GM12878 (cell line): ENCODE measurements at regions not wholly inside any gene's neighbourhood (a gene's known extent, or its start where the extent isn't known, plus 50 kb on each side); places are given as distances from the start of the nearest gene placed in this dataset.

Experiments used
- ATAC-seq: fragments of 200-7000 bp; cut with Tn5 transposase; 3 replicates; pipeline ENCODE4 v1.9.1; 2020; ENCODE audit warnings: mild to moderate bottlenecking, moderate library complexity
- BruUV-seq: library from RNA; stranded (reverse); fragments of 400-500 nt; replicated peaks from 2 replicates; lab custom pipeline; 2021; lab: Mats Ljungman, UMichigan
- CTCF ChIA-PET: fragments of 300-600 bp; sonication (Branson Sonifier 250); formaldehyde crosslinking; extraction: SDS; loops from one replicate; lab custom pipeline; 2021; ENCODE audit warnings: inconsistent platforms; lab: Yijun Ruan, JAX
- POLR2A ChIA-PET: fragments of 350-600 bp; formaldehyde crosslinking; extraction: SDS; loops from one replicate; lab custom pipeline; 2021; ENCODE audit warnings: inconsistent platforms; lab: Charles Lee
- RAD21 ChIA-PET: fragments of 300-600 bp; sonication (Branson Sonifier 250); formaldehyde crosslinking; loops from one replicate; lab custom pipeline; 2023; ENCODE audit warnings: antibody characterized with exemption; ENCODE audit not compliant: unreplicated experiment; lab: Charles Lee
- SMC1A ChIA-PET: fragments of 300-600 bp; sonication (Branson Sonifier 250); formaldehyde crosslinking; loops from one replicate; lab custom pipeline; 2023; ENCODE audit not compliant: unreplicated experiment, uncharacterized antibody; lab: Charles Lee
- DNase-seq: peaks from one replicate; pipeline ENCODE4 v3.0.0-alpha.2; 2011; ENCODE audit warnings: low read depth, low spot score
- FAIRE-seq: peaks from 3 replicates; lab custom pipeline; 2011; peaks lifted over from hg19 to GRCh38; lab: Jason Lieb, UNC
- H2AFZ ChIP-seq: 2 replicates; pipeline ENCODE4 v1.6.0; 2011; ENCODE audit warnings: low read depth, low read length, control low read depth; ENCODE audit not compliant: control insufficient read depth
- H3K27ac ChIP-seq: 2 replicates; pipeline ENCODE4 v1.5.1; 2011; ENCODE audit warnings: control low read depth; ENCODE audit not compliant: control insufficient read depth, insufficient read depth
- H3K27me3 ChIP-seq, 2 experiments: replicated peaks in 1 of 2; 2 replicates each; pipeline versions ENCODE4 v1.6.0 to v1.6.1; 2011; ENCODE audit warnings: low read length in 1 of 2; ENCODE audit not compliant: control insufficient read depth in 2 of 2, insufficient read depth in 2 of 2
- H3K36me3 ChIP-seq, 2 experiments: 2 replicates each; pipeline ENCODE4 v1.5.1; 2011; ENCODE audit warnings: low read length in 1 of 2; ENCODE audit not compliant: control insufficient read depth in 2 of 2, insufficient read depth in 2 of 2
- H3K4me1 ChIP-seq: 2 replicates; pipeline ENCODE4 v1.6.1; 2011; ENCODE audit warnings: mild to moderate bottlenecking, low read length, moderate library complexity, mixed read lengths; ENCODE audit not compliant: control insufficient read depth, insufficient read depth
- H3K4me2 ChIP-seq: 2 replicates; pipeline ENCODE4 v1.6.0; 2011; ENCODE audit warnings: control low read depth; ENCODE audit not compliant: control insufficient read depth, insufficient read depth
- H3K4me3 ChIP-seq: fragments of 200-600 bp; sonication (generic); 2 replicates; pipeline ENCODE4 v1.5.1; 2016
- H3K79me2 ChIP-seq: 2 replicates; pipeline ENCODE4 v1.6.0; 2011; ENCODE audit warnings: low read length; ENCODE audit not compliant: control insufficient read depth, insufficient read depth
- H3K9ac ChIP-seq: 2 replicates; pipeline ENCODE4 v1.8.0; 2011; ENCODE audit warnings: low read length, control low read depth, mixed read lengths; ENCODE audit not compliant: control insufficient read depth, insufficient read depth
- H3K9me3 ChIP-seq: replicated peaks from 3 replicates; pipeline ENCODE4 v1.5.1; 2011; ENCODE audit warnings: mild to moderate bottlenecking, low read length; ENCODE audit not compliant: control insufficient read depth, insufficient read depth
- H4K20me1 ChIP-seq: 2 replicates; pipeline ENCODE4 v1.6.0; 2011; ENCODE audit not compliant: control insufficient read depth, insufficient read depth
- CBFB ChIP-seq: IDR thresholded peaks from 2 replicates; pipeline ENCODE4 v1.6.1; 2016; ENCODE audit warnings: antibody characterized with exemption, low read depth
- E2F8 ChIP-seq: fragments of 450-650 bp; IDR thresholded peaks from 2 replicates; pipeline ENCODE4 v1.6.1; 2018; ENCODE audit warnings: mild to moderate bottlenecking, low read depth, moderate library complexity; ENCODE audit not compliant: partially characterized antibody
- EED ChIP-seq: sonication (generic); IDR thresholded peaks from 2 replicates; pipeline ENCODE4 v1.6.1; 2016; ENCODE audit warnings: antibody characterized with exemption, low read depth
- HDGF ChIP-seq: fragments of 450-650 bp; IDR thresholded peaks from 2 replicates; pipeline ENCODE4 v1.6.1; 2016; ENCODE audit warnings: antibody characterized with exemption
- NBN ChIP-seq: fragments of 450-650 bp; IDR thresholded peaks from 2 replicates; pipeline ENCODE4 v1.6.1; 2016
- NFIC ChIP-seq: IDR thresholded peaks from 2 replicates; pipeline ENCODE4 v1.6.1; 2012; ENCODE audit warnings: low read depth, mild to moderate bottlenecking, inconsistent platforms, low read length, moderate library complexity
- NFXL1 ChIP-seq: fragments of 450-650 bp; IDR thresholded peaks from 2 replicates; pipeline ENCODE4 v1.6.1; 2017; ENCODE audit warnings: antibody characterized with exemption, mild to moderate bottlenecking, borderline replicate concordance
- NFYB ChIP-seq: IDR thresholded peaks from 2 replicates; pipeline ENCODE4 v1.6.1; 2011; ENCODE audit warnings: low read depth, mild to moderate bottlenecking, low read length, improper control_type of control experiment, moderate library complexity; ENCODE audit not compliant: insufficient read depth
- NR2C1 ChIP-seq: fragments of 450-650 bp; IDR thresholded peaks from 2 replicates; pipeline ENCODE4 v1.6.1; 2017; ENCODE audit warnings: antibody characterized with exemption, mild to moderate bottlenecking, moderate library complexity
- RCOR1 ChIP-seq: conservative IDR thresholded peaks from 2 replicates; pipeline ENCODE4 v1.6.1; 2012; ENCODE audit warnings: low read depth, low read length, improper control_type of control experiment
- SMARCA5 ChIP-seq: fragments of 450-650 bp; IDR thresholded peaks from 2 replicates; pipeline ENCODE4 v1.6.1; 2017; ENCODE audit warnings: mild to moderate bottlenecking
- SUPT20H ChIP-seq: IDR thresholded peaks from 2 replicates; pipeline ENCODE4 v1.6.1; 2011; ENCODE audit warnings: low read depth, mild to moderate bottlenecking, low read length, moderate library complexity, borderline replicate concordance; ENCODE audit not compliant: control insufficient read depth
- TCF3 ChIP-seq: IDR thresholded peaks from 2 replicates; pipeline ENCODE4 v1.6.1; 2012; ENCODE audit warnings: low read depth, mild to moderate bottlenecking, low read length, borderline replicate concordance; ENCODE audit not compliant: insufficient read depth
- TCF7 ChIP-seq: IDR thresholded peaks from 2 replicates; pipeline ENCODE4 v1.6.1; 2014; ENCODE audit warnings: antibody characterized with exemption, borderline replicate concordance
- ZZZ3 ChIP-seq: IDR thresholded peaks from 2 replicates; pipeline ENCODE4 v1.6.1; 2011; ENCODE audit warnings: low read depth; ENCODE audit not compliant: control insufficient read depth, insufficient read length
- WGBS: methylation state at CpG from one replicate; pipeline ENCODE4 v1.1.6; 2016; ENCODE audit warnings: low lambda C conversion rate; ENCODE audit not compliant: insufficient replicate concordance, insufficient coverage; ENCODE audit errors: missing lambda C conversion rate; 5-methylcytosine and 5-hydroxymethylcytosine counted together
- in situ Hi-C: fragments of 300-500 bp; cut with MboI; formaldehyde crosslinking; loops from 9 replicates; pipeline ENCODE4 v1.14.3; 2018; ENCODE audit warnings: mixed read lengths
- intact Hi-C: fragments of 100-400 bp; cut with micrococcal nuclease; formaldehyde crosslinking; loops from one replicate; pipeline ENCODE4 v1.14.2; 2022; ENCODE audit not compliant: unreplicated experiment
- TF ChIP-seq, protein P1 (sequence below): fragments of 450-650 bp; formaldehyde crosslinking; IDR thresholded peaks from 2 replicates; pipeline ENCODE4 v1.4.0; 2020; ENCODE audit warnings: mild to moderate bottlenecking, moderate library complexity

DNA sequence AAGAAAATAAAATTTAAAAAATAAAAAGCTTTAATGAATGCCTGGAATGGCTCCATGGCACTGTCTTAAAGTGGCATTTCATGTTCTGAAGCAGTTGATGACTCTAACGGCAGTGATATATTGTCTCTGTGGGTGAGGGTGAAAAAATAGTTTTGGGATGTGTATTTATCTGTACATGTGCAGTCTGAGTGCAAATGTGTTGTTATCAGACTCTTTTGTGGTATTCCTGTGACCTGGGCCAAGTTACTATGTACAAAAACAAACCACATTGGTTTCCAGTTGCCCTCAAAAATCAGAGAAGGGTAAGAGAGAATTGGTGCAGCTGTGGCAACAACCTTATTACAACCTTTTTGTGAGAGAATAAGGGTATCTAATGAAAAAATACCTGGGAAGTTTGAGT lies 81.7 kb upstream of the CCDC91 start:
- no peak for FAIRE-seq
- TF ChIP-seq NFIC (no peak), CBFB (no peak), NR2C1 (no peak), NFYB (no peak), EED (no peak), SMARCA5 (no peak), SUPT20H (no peak), NBN (no peak), ZZZ3 (no peak), E2F8 (no peak), RCOR1 (no peak), TCF7 (no peak), HDGF (no peak), NFXL1 (no peak), TCF3 (no peak)
- TF ChIP-seq, protein P1, sequence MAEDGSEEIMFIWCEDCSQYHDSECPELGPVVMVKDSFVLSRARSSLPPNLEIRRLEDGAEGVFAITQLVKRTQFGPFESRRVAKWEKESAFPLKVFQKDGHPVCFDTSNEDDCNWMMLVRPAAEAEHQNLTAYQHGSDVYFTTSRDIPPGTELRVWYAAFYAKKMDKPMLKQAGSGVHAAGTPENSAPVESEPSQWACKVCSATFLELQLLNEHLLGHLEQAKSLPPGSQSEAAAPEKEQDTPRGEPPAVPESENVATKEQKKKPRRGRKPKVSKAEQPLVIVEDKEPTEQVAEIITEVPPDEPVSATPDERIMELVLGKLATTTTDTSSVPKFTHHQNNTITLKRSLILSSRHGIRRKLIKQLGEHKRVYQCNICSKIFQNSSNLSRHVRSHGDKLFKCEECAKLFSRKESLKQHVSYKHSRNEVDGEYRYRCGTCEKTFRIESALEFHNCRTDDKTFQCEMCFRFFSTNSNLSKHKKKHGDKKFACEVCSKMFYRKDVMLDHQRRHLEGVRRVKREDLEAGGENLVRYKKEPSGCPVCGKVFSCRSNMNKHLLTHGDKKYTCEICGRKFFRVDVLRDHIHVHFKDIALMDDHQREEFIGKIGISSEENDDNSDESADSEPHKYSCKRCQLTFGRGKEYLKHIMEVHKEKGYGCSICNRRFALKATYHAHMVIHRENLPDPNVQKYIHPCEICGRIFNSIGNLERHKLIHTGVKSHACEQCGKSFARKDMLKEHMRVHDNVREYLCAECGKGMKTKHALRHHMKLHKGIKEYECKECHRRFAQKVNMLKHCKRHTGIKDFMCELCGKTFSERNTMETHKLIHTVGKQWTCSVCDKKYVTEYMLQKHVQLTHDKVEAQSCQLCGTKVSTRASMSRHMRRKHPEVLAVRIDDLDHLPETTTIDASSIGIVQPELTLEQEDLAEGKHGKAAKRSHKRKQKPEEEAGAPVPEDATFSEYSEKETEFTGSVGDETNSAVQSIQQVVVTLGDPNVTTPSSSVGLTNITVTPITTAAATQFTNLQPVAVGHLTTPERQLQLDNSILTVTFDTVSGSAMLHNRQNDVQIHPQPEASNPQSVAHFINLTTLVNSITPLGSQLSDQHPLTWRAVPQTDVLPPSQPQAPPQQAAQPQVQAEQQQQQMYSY: no peak
- RAD21 ChIA-PET: no interaction called here
- H3K9ac ChIP-seq: no peak overlapping the region
- H3K4me3 ChIP-seq: no peak overlapping the region
- BruUV-seq: no TSS peak
- no peaks in the 10 kb centered on the region for H3K9me3 ChIP-seq
- no peaks in the 10 kb centered on the region for H3K4me1 ChIP-seq
- CTCF ChIA-PET: interaction anchor here (1.2 kb wide), 1 partner anchor 8 kb away, joined by 3 read pairs; no protein-coding TSS in a partner anchor
- no peak for DNase-seq
- intact Hi-C loops: no loop called here
- no peaks in the 10 kb centered on the region for H3K36me3 ChIP-seq
- ATAC-seq: no peak
- WGBS: 0% methylated on average over 1 of the region's 1 CpG
- no peak overlapping the region for H2AFZ ChIP-seq
- no peaks in the 10 kb centered on the region for H4K20me1 ChIP-seq
- H3K79me2 ChIP-seq: no peaks in the 10 kb centered on the region
- in situ Hi-C loops: no loop called here
- POLR2A ChIA-PET: no interaction called here
- H3K27ac ChIP-seq: no peak overlapping the region
- SMC1A ChIA-PET: interaction anchor here (0.8 kb wide), 1 partner anchor 34 kb away, joined by 3 read pairs; no protein-coding TSS in a partner anchor
- H3K4me2 ChIP-seq: no peak overlapping the region
- no peaks in the 10 kb centered on the region for H3K27me3 ChIP-seq
